PC-9 (cell line): ENCODE measurements at regions not wholly inside any gene's neighbourhood (a gene's known extent, or its start where the extent isn't known, plus 50 kb on each side); places are given as distances from the start of the nearest gene placed in this dataset.

ENCODE experiments used
- BruUV-seq: library from RNA; stranded (reverse); fragments of 400-500 nt; replicated peaks from 2 replicates; lab custom pipeline; 2021; lab: Mats Ljungman, UMichigan
- CTCF ChIA-PET: fragments of 300-600 bp; sonication (Branson Sonifier 250); formaldehyde crosslinking; loops from one replicate; lab custom pipeline; 2022; ENCODE audit warnings: antibody characterized with exemption; lab: Charles Lee
- POLR2A ChIA-PET: fragments of 300-600 bp; sonication (Branson Sonifier 250); formaldehyde crosslinking; loops from one replicate; lab custom pipeline; 2022; ENCODE audit warnings: antibody characterized with exemption; ENCODE audit not compliant: unreplicated experiment; lab: Charles Lee
- DNase-seq, 2 experiments: peaks; one replicate each; pipeline versions ENCODE4 v3.0.0 to v3.0.0-alpha.2; 2015 to 2022; ENCODE audit warnings: mixed read lengths in 1 of 2
- H2AFZ ChIP-seq: fragments of 200-600 bp; sonication (generic); 2 replicates; pipeline ENCODE4 v1.8.1; 2017; ENCODE audit warnings: antibody characterized with exemption
- H3F3A ChIP-seq: fragments of 200-600 bp; sonication (generic); 2 replicates; pipeline ENCODE4 v1.8.1; 2017; ENCODE audit warnings: antibody characterized with exemption, mild to moderate bottlenecking, low read depth; ENCODE audit not compliant: insufficient read depth
- H3K27ac ChIP-seq: fragments of 200-600 bp; sonication (generic); 2 replicates; pipeline ENCODE4 v1.6.1; 2016; ENCODE audit warnings: mixed run types
- H3K27me3 ChIP-seq: fragments of 200-600 bp; sonication (generic); 2 replicates; pipeline ENCODE4 v1.6.1; 2016; ENCODE audit warnings: low read depth, mixed run types; ENCODE audit not compliant: insufficient read depth
- H3K36me3 ChIP-seq: fragments of 200-600 bp; sonication (generic); 2 replicates; pipeline ENCODE4 v1.6.1; 2016; ENCODE audit warnings: low read depth, mixed run types
- H3K4me1 ChIP-seq: fragments of 200-600 bp; sonication (generic); replicated peaks from 2 replicates; pipeline ENCODE4 v1.6.1; 2016; ENCODE audit warnings: mixed run types; ENCODE audit not compliant: insufficient read depth
- H3K4me2 ChIP-seq: fragments of 200-600 bp; sonication (generic); 2 replicates; pipeline ENCODE4 v1.6.1; 2017; ENCODE audit warnings: mixed run types
- H3K4me3 ChIP-seq: fragments of 200-600 bp; sonication (generic); 2 replicates; pipeline ENCODE4 v1.6.1; 2016; ENCODE audit warnings: mixed run types
- H3K79me2 ChIP-seq: fragments of 200-600 bp; sonication (generic); 2 replicates; pipeline ENCODE4 v1.6.1; 2017; ENCODE audit warnings: low read depth, mixed run types
- H3K9me2 ChIP-seq: fragments of 200-600 bp; sonication (generic); 2 replicates; pipeline ENCODE4 v1.8.1; 2017; ENCODE audit warnings: mild to moderate bottlenecking; ENCODE audit not compliant: insufficient read depth
- H3K9me3 ChIP-seq: fragments of 200-600 bp; sonication (generic); 2 replicates; pipeline ENCODE4 v1.8.1; 2016; ENCODE audit warnings: low read depth; ENCODE audit not compliant: insufficient read depth
- H4K20me1 ChIP-seq: fragments of 200-600 bp; sonication (generic); 2 replicates; pipeline ENCODE4 v1.8.1; 2017; ENCODE audit not compliant: insufficient read depth
- CTCF ChIP-seq: fragments of 200-600 bp; sonication (generic); conservative IDR thresholded peaks from 2 replicates; pipeline ENCODE4 v1.6.1; 2017; ENCODE audit warnings: mixed run types, antibody characterized with exemption, mild to moderate bottlenecking, moderate library complexity
- EZH2 ChIP-seq: fragments of 200-600 bp; sonication (generic); IDR thresholded peaks from 2 replicates; pipeline ENCODE4 v1.8.0; 2017; ENCODE audit warnings: antibody characterized with exemption, low read depth
- intact Hi-C: fragments of 100-400 bp; cut with micrococcal nuclease; formaldehyde crosslinking; loops from one replicate; pipeline ENCODE4 v1.10.0; 2022; ENCODE audit not compliant: unreplicated experiment

DNA sequence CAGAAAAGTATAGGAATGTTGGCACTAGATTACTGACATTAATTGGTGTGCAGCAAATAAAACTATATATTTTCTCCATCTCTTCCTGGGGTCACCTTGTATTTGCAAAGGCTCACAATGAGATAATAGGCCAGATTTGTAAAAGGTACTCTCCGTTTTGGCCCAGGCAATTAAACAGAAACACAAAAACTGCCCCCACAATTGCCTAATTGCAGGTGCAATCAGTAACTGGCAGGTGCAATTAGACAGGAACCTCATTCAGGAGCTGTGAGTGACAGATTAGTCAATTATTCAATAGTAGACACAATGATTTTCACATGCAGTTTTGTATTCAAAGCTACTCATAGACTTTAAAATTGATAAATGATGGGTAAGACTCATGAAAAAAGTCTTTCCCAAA, 451.4 kb upstream of the ID2 start:
- H2AFZ ChIP-seq: no peak overlapping the region
- no peaks in the 10 kb centered on the region for H4K20me1 ChIP-seq
- H3K4me3 ChIP-seq: no peak overlapping the region
- H3K79me2 ChIP-seq: no peaks in the 10 kb centered on the region
- H3K4me1 ChIP-seq: no peaks in the 10 kb centered on the region
- no peak overlapping the region for H3K27ac ChIP-seq
- no peak overlapping the region for H3K4me2 ChIP-seq
- ChIA-PET CTCF (no interaction called here), POLR2A (no interaction called here)
- H3K27me3 ChIP-seq: peaks cover 27% of the 10 kb centered on the region
- no peaks in the 10 kb centered on the region for H3K9me2 ChIP-seq
- TF ChIP-seq EZH2: no peak
- TF ChIP-seq CTCF: no peak
- H3K36me3 ChIP-seq: no peaks in the 10 kb centered on the region
- DNase-seq: no peak
- no TSS peak for BruUV-seq
- H3K9me3 ChIP-seq: no peaks in the 10 kb centered on the region
- no peaks in the 10 kb centered on the region for H3F3A ChIP-seq
- intact Hi-C loops: no loop called here

GRCh38 chr2:8231902-8232301, 450.0 kb upstream of the ID2 start:
- ChIA-PET CTCF (no interaction called here), POLR2A (no interaction called here)
- no peaks in the 10 kb centered on the region for H3K4me1 ChIP-seq
- DNase-seq: no peak
- no peaks in the 10 kb centered on the region for H3K36me3 ChIP-seq
- no peaks in the 10 kb centered on the region for H3K9me3 ChIP-seq
- H3K4me3 ChIP-seq: no peak overlapping the region
- peaks cover 13% of the 10 kb centered on the region for H3K27me3 ChIP-seq
- no peaks in the 10 kb centered on the region for H3F3A ChIP-seq
- BruUV-seq: no TSS peak
- H4K20me1 ChIP-seq: no peaks in the 10 kb centered on the region
- no peak overlapping the region for H2AFZ ChIP-seq
- intact Hi-C loops: no loop called here
- no peak for TF ChIP-seq EZH2
- no peak for TF ChIP-seq CTCF
- no peak overlapping the region for H3K27ac ChIP-seq
- no peaks in the 10 kb centered on the region for H3K9me2 ChIP-seq
- no peaks in the 10 kb centered on the region for H3K79me2 ChIP-seq
- H3K4me2 ChIP-seq: no peak overlapping the region

GRCh38 chr2:8232871-8233270, 449.0 kb upstream of the ID2 start:
- H3F3A ChIP-seq: no peaks in the 10 kb centered on the region
- ChIA-PET POLR2A (no interaction called here), CTCF (no interaction called here)
- H3K9me3 ChIP-seq: no peaks in the 10 kb centered on the region
- no peak overlapping the region for H3K4me2 ChIP-seq
- no TSS peak for BruUV-seq
- H3K9me2 ChIP-seq: no peaks in the 10 kb centered on the region
- no peak overlapping the region for H3K27ac ChIP-seq
- no peaks in the 10 kb centered on the region for H4K20me1 ChIP-seq
- H3K36me3 ChIP-seq: no peaks in the 10 kb centered on the region
- no peak for DNase-seq
- H3K4me1 ChIP-seq: no peaks in the 10 kb centered on the region
- H3K79me2 ChIP-seq: no peaks in the 10 kb centered on the region
- intact Hi-C loops: no loop called here
- H3K27me3 ChIP-seq: peaks cover 10% of the 10 kb centered on the region
- H2AFZ ChIP-seq: no peak overlapping the region
- H3K4me3 ChIP-seq: no peak overlapping the region
- TF ChIP-seq CTCF (no peak), EZH2 (no peak)
